ENCODE measurements at regions not wholly inside any gene's neighbourhood (a gene's known extent, or its start where the extent isn't known, plus 50 kb on each side); places are given as distances from the start of the nearest gene placed in this dataset.

- ATAC-seq (replicated peaks; ENCODE audit: extremely low read depth, poor library complexity, severe bottlenecking) = no peak
- H3K27me3 Mint-ChIP-seq = no peaks in the 10 kb centered on the region
- no peak overlapping the region for H3K27ac Mint-ChIP-seq (ENCODE audit: low read depth)
- H3K4me3 Mint-ChIP-seq = no peak overlapping the region
- H3K9me3 Mint-ChIP-seq = no peaks in the 10 kb centered on the region
- H3K4me1 Mint-ChIP-seq = no peaks in the 10 kb centered on the region
- H3K36me3 Mint-ChIP-seq (ENCODE audit: insufficient read depth) = no peaks in the 10 kb centered on the region
- DNase-seq (ENCODE audit: low spot score in 2 of 2) = no peak
These were observed 236.0 kb upstream of the GOLIM4 start for GRCh38 chr3:168331756-168332155.

- no peak overlapping the region for H3K27ac Mint-ChIP-seq (ENCODE audit: low read depth)
- ATAC-seq (replicated peaks; ENCODE audit: extremely low read depth, poor library complexity, severe bottlenecking) = no peak
- no peaks in the 10 kb centered on the region for H3K36me3 Mint-ChIP-seq (ENCODE audit: insufficient read depth)
- H3K27me3 Mint-ChIP-seq = no peaks in the 10 kb centered on the region
- H3K4me3 Mint-ChIP-seq = no peak overlapping the region
- no peaks in the 10 kb centered on the region for H3K4me1 Mint-ChIP-seq
- no peak for DNase-seq (ENCODE audit: low spot score in 2 of 2)
- no peaks in the 10 kb centered on the region for H3K9me3 Mint-ChIP-seq
These were observed 235.3 kb upstream of the GOLIM4 start for GRCh38 chr3:168330983-168331382.

- ATAC-seq (replicated peaks; ENCODE audit: extremely low read depth, poor library complexity, severe bottlenecking) (no peak), DNase-seq (ENCODE audit: low spot score in 2 of 2) (no peak)
- H3K4me3 Mint-ChIP-seq = no peak overlapping the region
- no peaks in the 10 kb centered on the region for H3K27me3 Mint-ChIP-seq
- no peaks in the 10 kb centered on the region for H3K4me1 Mint-ChIP-seq
- H3K36me3 Mint-ChIP-seq (ENCODE audit: insufficient read depth) = no peaks in the 10 kb centered on the region
- no peak overlapping the region for H3K27ac Mint-ChIP-seq (ENCODE audit: low read depth)
- H3K9me3 Mint-ChIP-seq = no peaks in the 10 kb centered on the region
These were observed 232.1 kb upstream of the GOLIM4 start for GRCh38 chr3:168327856-168328255.

GRCh38 chr3:168325684-168326083 lies 230.0 kb upstream of the GOLIM4 start:
- Mint-ChIP-seq H3K27me3 (no peaks in the 10 kb centered on the region), H3K4me1 (no peaks in the 10 kb centered on the region)

GRCh38 chr3:168322941-168323340 lies 227.2 kb upstream of the GOLIM4 start:
- Mint-ChIP-seq H3K4me3 (no peak overlapping the region), H3K9me3 (peaks cover 18% of the 10 kb centered on the region), H3K4me1 (no peaks in the 10 kb centered on the region), H3K27me3 (no peaks in the 10 kb centered on the region), H3K27ac (ENCODE audit: low read depth) (no peak overlapping the region), H3K36me3 (ENCODE audit: insufficient read depth) (no peaks in the 10 kb centered on the region)
- ATAC-seq (replicated peaks; ENCODE audit: extremely low read depth, poor library complexity, severe bottlenecking) (no peak), DNase-seq (ENCODE audit: low spot score in 2 of 2) (no peak)

More at GRCh38 chr3:168325684-168326083, 230.0 kb upstream of the GOLIM4 start:
- Mint-ChIP-seq H3K9me3 (peaks cover 2% of the 10 kb centered on the region), H3K4me3 (no peak overlapping the region), H3K27ac (ENCODE audit: low read depth) (no peak overlapping the region), H3K36me3 (ENCODE audit: insufficient read depth) (no peaks in the 10 kb centered on the region)
- ATAC-seq (replicated peaks; ENCODE audit: extremely low read depth, poor library complexity, severe bottlenecking) (no peak), DNase-seq (ENCODE audit: low spot score in 2 of 2) (no peak)

- Mint-ChIP-seq H3K4me3 (no peak overlapping the region), H3K36me3 (ENCODE audit: insufficient read depth) (no peaks in the 10 kb centered on the region), H3K27ac (ENCODE audit: low read depth) (no peak overlapping the region), H3K9me3 (peaks cover 2% of the 10 kb centered on the region), H3K4me1 (no peaks in the 10 kb centered on the region), H3K27me3 (no peaks in the 10 kb centered on the region)
- ATAC-seq (replicated peaks; ENCODE audit: extremely low read depth, poor library complexity, severe bottlenecking) (no peak), DNase-seq (ENCODE audit: low spot score in 2 of 2) (no peak)
These were observed 218.4 kb upstream of the GOLIM4 start for GRCh38 chr3:168314166-168314565.

GRCh38 chr3:168312984-168313383 lies 217.3 kb upstream of the GOLIM4 start:
- no peak overlapping the region for H3K4me3 Mint-ChIP-seq
- no peaks in the 10 kb centered on the region for H3K36me3 Mint-ChIP-seq (ENCODE audit: insufficient read depth)
- no peaks in the 10 kb centered on the region for H3K27me3 Mint-ChIP-seq
- no peaks in the 10 kb centered on the region for H3K9me3 Mint-ChIP-seq
- H3K27ac Mint-ChIP-seq (ENCODE audit: low read depth) = no peak overlapping the region
- DNase-seq (ENCODE audit: low spot score in 2 of 2) (no peak), ATAC-seq (replicated peaks; ENCODE audit: extremely low read depth, poor library complexity, severe bottlenecking) (no peak)
- H3K4me1 Mint-ChIP-seq = no peaks in the 10 kb centered on the region

- DNase-seq (ENCODE audit: low spot score in 2 of 2) = no peak
- H3K36me3 Mint-ChIP-seq (ENCODE audit: insufficient read depth) = no peaks in the 10 kb centered on the region
- H3K9me3 Mint-ChIP-seq = peaks cover 18% of the 10 kb centered on the region
- H3K4me1 Mint-ChIP-seq = no peaks in the 10 kb centered on the region
- ATAC-seq (replicated peaks; ENCODE audit: extremely low read depth, poor library complexity, severe bottlenecking) = no peak
- H3K27ac Mint-ChIP-seq (ENCODE audit: low read depth) = no peak overlapping the region
- no peaks in the 10 kb centered on the region for H3K27me3 Mint-ChIP-seq
- H3K4me3 Mint-ChIP-seq = no peak overlapping the region
These were observed 212.2 kb upstream of the GOLIM4 start for GRCh38 chr3:168307893-168308292.

GRCh38 chr3:168295027-168295426 lies 199.3 kb upstream of the GOLIM4 start:
- Mint-ChIP-seq H3K36me3 (ENCODE audit: insufficient read depth) (no peaks in the 10 kb centered on the region), H3K4me3 (no peak overlapping the region), H3K27ac (ENCODE audit: low read depth) (no peak overlapping the region), H3K27me3 (no peaks in the 10 kb centered on the region), H3K4me1 (no peaks in the 10 kb centered on the region), H3K9me3 (peaks cover 3% of the 10 kb centered on the region)
- ATAC-seq (replicated peaks; ENCODE audit: extremely low read depth, poor library complexity, severe bottlenecking) = no peak
- no peak for DNase-seq (ENCODE audit: low spot score in 2 of 2)

- ATAC-seq (replicated peaks; ENCODE audit: extremely low read depth, poor library complexity, severe bottlenecking) (no peak), DNase-seq (ENCODE audit: low spot score in 2 of 2) (no peak)
- Mint-ChIP-seq H3K27ac (ENCODE audit: low read depth) (no peak overlapping the region), H3K4me3 (no peak overlapping the region), H3K27me3 (no peaks in the 10 kb centered on the region), H3K4me1 (no peaks in the 10 kb centered on the region), H3K36me3 (ENCODE audit: insufficient read depth) (no peaks in the 10 kb centered on the region), H3K9me3 (no peaks in the 10 kb centered on the region)
These were observed 196.6 kb upstream of the GOLIM4 start for GRCh38 chr3:168292296-168292695.

- Mint-ChIP-seq H3K36me3 (ENCODE audit: insufficient read depth) (no peaks in the 10 kb centered on the region), H3K9me3 (no peaks in the 10 kb centered on the region), H3K4me3 (no peak overlapping the region), H3K27ac (ENCODE audit: low read depth) (no peak overlapping the region), H3K27me3 (no peaks in the 10 kb centered on the region), H3K4me1 (no peaks in the 10 kb centered on the region)
- no peak for ATAC-seq (replicated peaks; ENCODE audit: extremely low read depth, poor library complexity, severe bottlenecking)
- DNase-seq (ENCODE audit: low spot score in 2 of 2) = no peak
These were observed 193.8 kb upstream of the GOLIM4 start for GRCh38 chr3:168289471-168290008.

GRCh38 chr3:168288511-168289401 lies 193.0 kb upstream of the GOLIM4 start:
- no peaks in the 10 kb centered on the region for H3K9me3 Mint-ChIP-seq
- no peaks in the 10 kb centered on the region for H3K27me3 Mint-ChIP-seq
- no peak overlapping the region for H3K4me3 Mint-ChIP-seq
- no peaks in the 10 kb centered on the region for H3K36me3 Mint-ChIP-seq (ENCODE audit: insufficient read depth)
- H3K27ac Mint-ChIP-seq (ENCODE audit: low read depth) = no peak overlapping the region
- no peak for DNase-seq (ENCODE audit: low spot score in 2 of 2)
- no peak for ATAC-seq (replicated peaks; ENCODE audit: extremely low read depth, poor library complexity, severe bottlenecking)
- no peaks in the 10 kb centered on the region for H3K4me1 Mint-ChIP-seq

GRCh38 chr3:168285506-168285905 lies 189.8 kb upstream of the GOLIM4 start:
- H3K4me1 Mint-ChIP-seq = no peaks in the 10 kb centered on the region

More at GRCh38 chr3:168285506-168285905, 189.8 kb upstream of the GOLIM4 start:
- no peak for DNase-seq (ENCODE audit: low spot score in 2 of 2)
- no peak for ATAC-seq (replicated peaks; ENCODE audit: extremely low read depth, poor library complexity, severe bottlenecking)
- Mint-ChIP-seq H3K27ac (ENCODE audit: low read depth) (no peak overlapping the region), H3K36me3 (ENCODE audit: insufficient read depth) (no peaks in the 10 kb centered on the region), H3K27me3 (no peaks in the 10 kb centered on the region), H3K4me3 (no peak overlapping the region), H3K9me3 (no peaks in the 10 kb centered on the region)

Data from central memory CD8-positive, alpha-beta T cell (primary cell).